Fibroblast of the aortic adventitia (primary cell): ENCODE measurements at regions not wholly inside any gene's neighbourhood (a gene's known extent, or its start where the extent isn't known, plus 50 kb on each side); places are given as distances from the start of the nearest gene placed in this dataset.
A peak's percentile ranks its signal among the peaks of the same experiment; 100 is the strongest.
"Not testable (repeated sequence)": the region's sequence is repeated elsewhere in the genome, so short reads cannot be mapped to it uniquely, and the experiment has no call there.

Experiments
- DNase-seq: peaks from one replicate; pipeline ENCODE4 v3.0.0-alpha.2; 2010; ENCODE audit warnings: low read depth
- H3K4me3 ChIP-seq: 2 replicates; pipeline ENCODE4 v1.5.1; 2011; ENCODE audit warnings: low read depth, mild to moderate bottlenecking, control low read depth, low read length, moderate library complexity
- TF ChIP-seq, protein P1 (sequence below): IDR thresholded peaks from 2 replicates; pipeline ENCODE4 v1.5.1; 2011; ENCODE audit warnings: mild to moderate bottlenecking, low read length, control low read depth, inconsistent platforms; ENCODE audit not compliant: insufficient read depth

DNA sequence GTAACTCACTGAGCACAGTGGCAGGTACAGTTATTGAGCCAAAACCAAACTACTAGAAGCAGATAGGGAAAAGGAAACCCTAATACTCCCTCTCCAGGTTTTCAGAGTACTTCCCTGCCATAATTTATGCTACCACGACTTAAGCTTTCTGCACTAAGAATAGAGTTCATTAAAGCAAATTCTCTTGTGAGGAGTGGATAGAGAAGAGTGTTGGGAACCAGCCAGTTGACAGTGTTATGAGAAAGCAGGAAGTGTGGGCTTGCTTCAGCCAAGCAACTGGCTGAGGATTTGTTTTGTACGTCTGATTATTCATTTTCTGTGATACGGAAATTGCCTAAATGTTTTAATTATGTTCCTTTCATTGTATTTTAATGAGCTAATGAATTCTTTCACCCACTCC, 280.5 kb downstream of the KIF20B start:
- TF ChIP-seq, protein P1, sequence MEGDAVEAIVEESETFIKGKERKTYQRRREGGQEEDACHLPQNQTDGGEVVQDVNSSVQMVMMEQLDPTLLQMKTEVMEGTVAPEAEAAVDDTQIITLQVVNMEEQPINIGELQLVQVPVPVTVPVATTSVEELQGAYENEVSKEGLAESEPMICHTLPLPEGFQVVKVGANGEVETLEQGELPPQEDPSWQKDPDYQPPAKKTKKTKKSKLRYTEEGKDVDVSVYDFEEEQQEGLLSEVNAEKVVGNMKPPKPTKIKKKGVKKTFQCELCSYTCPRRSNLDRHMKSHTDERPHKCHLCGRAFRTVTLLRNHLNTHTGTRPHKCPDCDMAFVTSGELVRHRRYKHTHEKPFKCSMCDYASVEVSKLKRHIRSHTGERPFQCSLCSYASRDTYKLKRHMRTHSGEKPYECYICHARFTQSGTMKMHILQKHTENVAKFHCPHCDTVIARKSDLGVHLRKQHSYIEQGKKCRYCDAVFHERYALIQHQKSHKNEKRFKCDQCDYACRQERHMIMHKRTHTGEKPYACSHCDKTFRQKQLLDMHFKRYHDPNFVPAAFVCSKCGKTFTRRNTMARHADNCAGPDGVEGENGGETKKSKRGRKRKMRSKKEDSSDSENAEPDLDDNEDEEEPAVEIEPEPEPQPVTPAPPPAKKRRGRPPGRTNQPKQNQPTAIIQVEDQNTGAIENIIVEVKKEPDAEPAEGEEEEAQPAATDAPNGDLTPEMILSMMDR: no peak
- no peak overlapping the region for H3K4me3 ChIP-seq
- peak; percentile 23 for DNase-seq

DNA sequence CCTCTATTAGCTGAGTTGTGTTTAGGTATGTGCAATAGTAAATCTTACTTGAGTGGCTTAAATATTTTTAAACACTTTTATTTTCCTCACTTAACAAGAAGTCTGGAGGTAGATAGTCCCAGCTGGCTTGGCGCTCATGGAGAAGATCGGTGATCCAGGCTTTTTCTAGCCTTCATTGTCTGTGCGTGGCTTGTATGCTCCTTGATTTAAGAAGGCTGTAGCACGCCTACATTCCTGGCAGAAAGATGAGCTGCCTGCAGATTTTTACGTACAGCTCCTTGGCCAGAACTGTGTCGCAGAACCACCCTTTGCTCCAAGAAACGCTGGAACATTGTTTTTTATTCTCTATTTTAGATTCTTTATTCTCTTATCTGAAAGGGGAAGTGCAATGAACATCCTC, 284.1 kb downstream of the KIF20B start:
- TF ChIP-seq, protein P1: no peak
- no peak overlapping the region for H3K4me3 ChIP-seq
- DNase-seq: no peak

DNA sequence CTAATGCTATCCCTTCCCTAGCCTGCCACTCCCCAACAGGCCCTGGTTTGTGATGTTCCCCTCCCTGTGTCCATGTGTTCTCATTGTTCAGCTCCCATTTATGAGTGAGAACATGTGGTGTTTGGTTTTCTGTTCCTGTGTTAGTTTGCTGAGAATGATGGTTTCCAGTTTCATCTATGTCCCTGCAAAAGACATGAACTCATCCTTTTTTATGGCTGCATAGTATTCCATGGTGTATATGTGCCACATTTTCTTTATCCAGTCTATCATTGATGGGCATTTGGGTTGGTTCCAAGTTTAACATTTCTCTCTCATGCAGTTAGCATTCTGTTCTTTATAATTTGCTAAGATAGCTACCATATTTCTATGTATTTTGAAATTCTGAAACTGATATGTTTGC, 287.0 kb downstream of the KIF20B start:
- not testable (repeated sequence) for H3K4me3 ChIP-seq, DNase-seq

DNA sequence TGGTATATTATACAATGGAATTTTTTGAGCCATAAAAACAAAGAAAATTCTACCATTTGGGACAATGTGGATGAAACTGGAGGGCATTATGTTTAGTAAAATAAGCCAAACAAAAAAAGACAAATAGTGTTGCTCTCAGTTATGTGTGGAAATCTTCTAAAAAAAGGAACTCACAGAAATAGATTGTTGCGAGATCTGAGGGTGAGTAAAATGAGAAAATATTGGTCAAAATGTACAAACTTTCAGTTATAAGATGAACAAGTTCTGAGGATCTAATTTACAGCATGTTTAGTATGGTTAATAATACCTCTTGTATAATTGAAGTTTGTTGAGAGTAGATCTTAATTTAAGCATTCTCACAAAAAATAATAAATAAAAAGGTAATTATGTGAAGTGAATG, 291.2 kb downstream of the KIF20B start:
- TF ChIP-seq, protein P1: no peak
- no peak overlapping the region for H3K4me3 ChIP-seq
- no peak for DNase-seq

DNA sequence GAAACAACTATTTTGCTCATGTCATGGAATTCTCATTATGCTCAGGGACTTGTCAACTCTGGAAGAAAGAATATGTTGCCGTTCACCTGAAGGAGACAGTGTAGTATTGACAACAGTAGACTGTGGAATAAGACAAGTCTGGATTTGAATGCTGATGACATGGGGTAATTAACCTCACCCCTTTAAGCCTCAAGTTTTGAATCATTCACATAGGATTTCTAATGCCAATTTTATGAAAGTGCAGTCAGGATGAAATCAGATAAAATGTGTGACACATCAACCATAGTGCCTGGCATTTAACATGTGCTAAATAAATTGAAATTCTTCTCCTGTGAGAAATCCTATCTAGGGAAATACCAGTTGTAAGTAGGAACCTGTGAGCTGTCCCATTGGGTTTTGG, 305.8 kb downstream of the KIF20B start:
- H3K4me3 ChIP-seq: no peak overlapping the region
- peak; percentile 6 for DNase-seq
- TF ChIP-seq, protein P1: no peak

DNA sequence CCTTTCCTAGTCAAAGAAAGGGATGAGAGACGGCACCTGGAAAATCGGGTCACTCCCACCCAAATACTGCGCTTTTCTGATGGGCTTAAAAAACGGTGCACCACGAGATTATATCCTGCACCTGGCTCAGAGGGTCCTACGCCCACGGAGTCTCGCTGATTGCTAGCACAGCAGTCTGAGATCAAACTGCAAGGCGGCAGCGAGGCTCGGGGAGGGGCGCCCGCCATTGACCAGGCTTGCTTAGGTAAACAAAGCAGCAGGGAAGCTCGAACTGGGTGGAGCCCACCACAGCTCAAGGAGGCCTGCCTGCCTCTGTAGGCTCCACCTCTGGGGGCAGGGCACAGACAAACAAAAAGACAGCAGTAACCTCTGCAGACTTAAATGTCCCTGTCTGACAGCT, 309.9 kb downstream of the KIF20B start:
- not testable (repeated sequence) for DNase-seq

DNA sequence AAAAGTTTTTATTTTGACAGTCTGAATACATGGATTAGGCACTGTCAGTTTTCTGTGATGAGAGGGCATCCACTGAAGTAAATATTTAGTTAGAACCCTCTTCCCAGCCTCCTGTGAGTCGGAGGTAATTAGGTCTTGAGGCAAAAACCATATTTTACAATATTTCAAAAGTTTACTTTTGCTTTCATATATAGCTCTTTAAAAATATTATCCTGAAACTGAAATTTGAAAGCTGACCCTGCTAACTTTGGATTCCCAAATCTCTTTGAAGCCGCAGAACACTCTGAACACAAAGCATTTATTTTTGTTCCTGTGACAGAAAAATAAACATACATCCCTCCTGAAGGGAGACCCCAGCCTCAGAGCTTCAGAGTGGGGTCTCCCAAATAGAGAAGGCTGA, 317.4 kb downstream of the KIF20B start:
- DNase-seq: no peak
- TF ChIP-seq, protein P1: no peak
- H3K4me3 ChIP-seq: no peak overlapping the region

More for the DNA sequence above, 309.9 kb downstream of the KIF20B start:
- not testable (repeated sequence) for H3K4me3 ChIP-seq

DNA sequence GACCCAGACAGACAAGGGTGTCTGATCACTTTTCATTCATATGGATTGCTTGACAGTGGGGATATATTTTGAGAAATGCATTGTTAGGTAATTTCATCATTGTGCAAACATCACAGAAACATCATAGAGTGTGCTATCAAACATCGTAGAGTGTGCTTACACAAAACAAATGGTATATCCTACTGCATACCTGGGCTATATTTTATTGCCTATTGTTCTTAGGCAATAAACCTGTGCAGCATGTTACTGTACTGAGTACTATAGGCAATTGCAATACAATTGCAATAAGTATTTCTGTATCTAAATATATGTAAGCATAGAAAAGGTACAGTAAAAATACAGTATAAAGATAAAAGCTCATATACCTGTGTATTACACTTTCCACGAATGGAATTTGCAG, 319.1 kb downstream of the KIF20B start:
- H3K4me3 ChIP-seq: no peak overlapping the region
- TF ChIP-seq, protein P1: no peak
- DNase-seq: no peak
